Posterior vena cava (tissue), 2 donors: ENCODE measurements at regions not wholly inside any gene's neighbourhood (a gene's known extent, or its start where the extent isn't known, plus 50 kb on each side); places are given as distances from the start of the nearest gene placed in this dataset.
"Not testable (repeated sequence)": the region's sequence is repeated elsewhere in the genome, so short reads cannot be mapped to it uniquely, and the experiment has no call there.

Experiments
- DNase-seq: peaks from one replicate; pipeline ENCODE4 v3.0.0-alpha.2; 2020; ENCODE audit warnings: low spot score
- intact Hi-C, 2 donors: fragments of 100-400 bp; cut with DNase I; formaldehyde crosslinking; loops; one replicate each; pipeline versions ENCODE4 v1.14.1 to v1.14.2; 2022 to 2023
- donor health status: DM: yes; HTN: yes; CAD: no.
- donor health status: DM: yes; HTN: yes; CAD: no.

GRCh38 chr12:9417341-9417740, 190.4 kb downstream of the KLRB1 start:
- DNase-seq, intact Hi-C loops: not testable (repeated sequence)

- DNase-seq, intact Hi-C loops: not testable (repeated sequence)
Observed at GRCh38 chr12:9416346-9416745, 191.4 kb downstream of the KLRB1 start.

- DNase-seq, intact Hi-C loops: not testable (repeated sequence)
Observed at GRCh38 chr12:9415898-9416297, 191.8 kb downstream of the KLRB1 start.

GRCh38 chr12:9413862-9414261, 193.9 kb downstream of the KLRB1 start:
- DNase-seq, intact Hi-C loops: not testable (repeated sequence)

- intact Hi-C loops, DNase-seq: not testable (repeated sequence)
Observed at GRCh38 chr12:9412459-9412858, 195.3 kb downstream of the KLRB1 start.

GRCh38 chr12:9411616-9412268, 196.0 kb downstream of the KLRB1 start:
- intact Hi-C loops, DNase-seq: not testable (repeated sequence)

DNA sequence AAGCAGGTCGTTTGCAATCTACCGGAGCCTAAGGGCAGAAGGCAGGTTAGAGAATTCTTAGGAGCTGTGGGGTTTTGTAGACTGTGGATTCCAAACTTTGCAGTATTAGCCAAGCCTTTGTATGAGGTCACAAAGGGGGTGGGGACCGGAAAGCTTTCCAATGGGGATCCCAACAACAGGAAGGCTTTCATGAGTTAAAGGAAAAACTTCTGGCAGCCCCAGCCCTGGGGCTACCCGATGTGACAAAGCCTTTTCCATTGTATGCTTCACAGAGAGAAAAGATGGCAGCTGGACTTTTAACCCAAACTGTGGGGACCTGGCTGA, 199.2 kb upstream of the PZP start:
- not testable (repeated sequence) for DNase-seq

GRCh38 chr12:9406564-9407424, 198.6 kb upstream of the PZP start:
- no peak for DNase-seq
- intact Hi-C loops: no loop called here

More for the DNA sequence above, 199.2 kb upstream of the PZP start:
- intact Hi-C loops: not testable (repeated sequence)

- intact Hi-C loops: no loop called here
- DNase-seq: no peak
Observed at GRCh38 chr12:9405886-9406563, 197.8 kb upstream of the PZP start.

DNA sequence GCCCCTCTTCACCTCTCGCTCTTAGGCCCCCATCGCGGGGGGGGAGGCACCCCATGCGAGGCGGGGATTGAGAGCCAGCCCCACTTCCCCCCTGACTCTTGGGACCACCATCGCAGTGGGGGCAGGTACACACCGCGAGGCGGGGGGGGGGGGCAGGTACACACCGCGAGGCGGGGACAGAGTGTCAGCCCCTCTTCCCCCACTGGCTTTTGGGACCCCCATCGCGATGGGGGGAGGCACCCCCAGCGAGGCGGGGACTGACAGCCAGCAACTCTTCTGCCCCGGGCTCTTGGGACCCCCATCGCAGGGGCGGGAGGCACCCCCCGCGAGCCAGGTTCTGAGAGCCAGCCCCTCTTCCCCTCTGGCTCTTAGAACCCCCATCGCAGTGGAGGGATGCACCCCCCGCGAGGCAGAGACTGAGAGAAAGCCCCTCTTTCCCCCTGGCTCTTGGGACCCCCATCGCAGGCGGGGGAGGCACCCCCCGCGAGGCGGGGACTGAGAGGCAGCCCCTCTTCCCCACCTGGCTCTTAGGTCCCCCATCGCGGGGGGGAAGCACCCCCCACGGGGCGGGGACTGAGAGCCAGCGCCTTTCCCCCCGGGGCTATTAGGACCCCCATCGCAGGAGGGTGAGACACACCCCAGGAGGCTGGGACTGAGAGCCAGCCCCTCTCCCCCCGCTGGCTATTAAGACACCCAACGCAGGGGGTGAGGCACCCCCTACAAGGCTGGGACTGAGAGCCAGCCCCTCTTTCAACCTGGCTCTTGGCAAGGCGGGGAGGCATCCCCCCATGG, 196.5 kb upstream of the PZP start:
- intact Hi-C loops: no loop called here
- DNase-seq: no peak

- no peak for DNase-seq
- intact Hi-C loops: no loop called here
Observed at GRCh38 chr12:9404031-9404430, 195.8 kb upstream of the PZP start.

GRCh38 chr12:9402432-9403040, 194.3 kb upstream of the PZP start:
- DNase-seq, intact Hi-C loops: not testable (repeated sequence)

DNA sequence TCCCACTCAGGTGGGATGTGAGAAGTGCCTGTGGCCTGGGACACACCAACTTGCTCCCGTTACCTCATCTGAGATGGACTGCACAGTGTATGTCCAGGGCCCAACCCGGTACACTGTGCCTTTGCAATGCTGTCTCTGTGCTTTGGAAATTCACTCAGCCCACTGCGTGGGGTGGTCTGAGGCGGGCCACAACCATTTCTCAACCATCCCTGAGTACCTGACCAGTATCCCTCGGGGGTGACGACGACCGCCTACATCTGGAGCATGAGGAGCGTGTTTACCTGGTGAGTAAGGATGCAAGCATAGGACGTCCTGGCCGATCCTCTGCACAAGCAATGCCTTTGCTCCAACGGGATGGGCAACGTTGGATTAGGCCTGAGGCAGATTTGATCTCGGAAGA, 188.2 kb upstream of the PZP start:
- intact Hi-C loops, DNase-seq: not testable (repeated sequence)

DNA sequence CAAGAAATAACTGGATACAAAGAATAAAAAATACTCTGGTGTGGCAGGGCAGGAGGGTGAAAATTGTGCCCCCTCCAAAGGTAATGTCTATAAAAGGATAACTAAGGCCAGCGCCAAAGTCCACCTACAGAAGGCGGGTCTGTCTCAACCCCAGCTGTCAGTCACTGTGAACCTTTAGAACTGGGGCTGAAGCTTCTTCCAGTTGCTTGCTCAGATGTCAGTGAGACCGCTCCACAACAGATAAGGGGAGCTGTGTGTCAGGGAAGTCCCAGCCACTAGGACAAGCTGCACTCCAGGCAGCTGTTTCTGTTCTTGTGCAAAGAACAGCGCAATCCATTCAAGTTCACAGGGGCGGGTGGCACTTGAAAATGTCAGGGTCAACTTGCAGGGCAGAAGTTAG, 187.0 kb upstream of the PZP start:
- intact Hi-C loops, DNase-seq: not testable (repeated sequence)

- intact Hi-C loops: no loop called here
- DNase-seq: no peak
Observed at GRCh38 chr12:9392842-9393241, 184.6 kb upstream of the PZP start.

DNA sequence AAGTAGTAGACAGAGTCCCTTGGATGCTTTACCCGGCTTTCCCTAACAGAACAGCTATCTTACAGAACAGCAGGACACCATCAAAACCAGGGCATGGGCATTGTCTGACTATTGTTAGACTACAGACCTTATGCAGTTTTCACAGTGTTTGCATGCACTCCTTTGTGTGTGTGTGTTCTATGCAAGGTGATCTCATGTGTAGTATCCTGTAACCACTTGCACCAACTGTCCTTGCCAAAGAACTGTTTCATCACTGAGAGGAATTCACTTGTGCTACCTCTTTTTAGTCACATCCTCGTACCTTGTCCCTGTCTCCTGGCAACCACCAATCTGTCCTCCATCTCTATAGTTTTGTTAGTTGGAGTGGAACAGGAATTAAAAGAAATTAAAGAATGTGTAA, 183.6 kb upstream of the PZP start:
- intact Hi-C loops: no loop called here
- DNase-seq: no peak

GRCh38 chr12:9390761-9391160, 182.6 kb upstream of the PZP start:
- no peak for DNase-seq
- intact Hi-C loops: no loop called here

GRCh38 chr12:9389796-9390195, 181.6 kb upstream of the PZP start:
- intact Hi-C loops: no loop called here
- no peak for DNase-seq

DNA sequence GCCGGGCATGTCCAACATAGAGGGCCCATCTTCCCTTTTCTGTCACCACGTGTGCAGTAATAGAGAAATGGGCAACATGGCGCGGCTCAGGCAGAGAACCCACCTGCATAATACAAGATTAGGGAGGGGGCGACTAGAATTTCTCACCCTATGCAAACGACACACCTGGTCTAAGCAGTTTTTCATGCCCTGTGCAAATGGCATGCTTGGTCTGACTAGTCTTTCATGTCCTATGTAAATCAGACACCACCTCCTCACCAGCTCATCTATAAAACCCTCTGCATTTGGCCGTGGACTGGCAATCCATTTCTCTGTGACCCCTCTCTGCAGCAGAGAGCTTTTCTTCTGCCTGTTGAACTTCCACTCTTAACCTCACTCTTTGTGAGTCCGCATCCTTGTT, 180.2 kb upstream of the PZP start:
- intact Hi-C loops: no loop called here
- DNase-seq: no peak
